SK-N-MC (cell line): ENCODE measurements at regions not wholly inside any gene's neighbourhood (a gene's known extent, or its start where the extent isn't known, plus 50 kb on each side); places are given as distances from the start of the nearest gene placed in this dataset.

ENCODE experiments used
- EZH2 ChIP-seq: fragments of 200-600 bp; sonication (generic); IDR thresholded peaks from one replicate; pipeline ENCODE4 v1.6.1; 2017; ENCODE audit warnings: antibody characterized with exemption
- POLR2AphosphoS5 ChIP-seq: IDR thresholded peaks from 2 replicates; pipeline ENCODE4 v1.6.1; 2012; ENCODE audit warnings: mild to moderate bottlenecking, low read depth, low read length, borderline replicate concordance

GRCh38 chr7:10824154-10824553 is 149.5 kb upstream of the PHF14 start:
- TF ChIP-seq EZH2 (no peak), POLR2AphosphoS5 (no peak)
